NCI-H82 (cell line): ENCODE measurements at regions not wholly inside any gene's neighbourhood (a gene's known extent, or its start where the extent isn't known, plus 50 kb on each side); places are given as distances from the start of the nearest gene placed in this dataset.
"Not testable (repeated sequence)": the region's sequence is repeated elsewhere in the genome, so short reads cannot be mapped to it uniquely, and the experiment has no call there.

Source experiments
- DNase-seq: peaks from one replicate; lab custom pipeline; 2025; lab: John Stamatoyannopoulos, UW

DNA sequence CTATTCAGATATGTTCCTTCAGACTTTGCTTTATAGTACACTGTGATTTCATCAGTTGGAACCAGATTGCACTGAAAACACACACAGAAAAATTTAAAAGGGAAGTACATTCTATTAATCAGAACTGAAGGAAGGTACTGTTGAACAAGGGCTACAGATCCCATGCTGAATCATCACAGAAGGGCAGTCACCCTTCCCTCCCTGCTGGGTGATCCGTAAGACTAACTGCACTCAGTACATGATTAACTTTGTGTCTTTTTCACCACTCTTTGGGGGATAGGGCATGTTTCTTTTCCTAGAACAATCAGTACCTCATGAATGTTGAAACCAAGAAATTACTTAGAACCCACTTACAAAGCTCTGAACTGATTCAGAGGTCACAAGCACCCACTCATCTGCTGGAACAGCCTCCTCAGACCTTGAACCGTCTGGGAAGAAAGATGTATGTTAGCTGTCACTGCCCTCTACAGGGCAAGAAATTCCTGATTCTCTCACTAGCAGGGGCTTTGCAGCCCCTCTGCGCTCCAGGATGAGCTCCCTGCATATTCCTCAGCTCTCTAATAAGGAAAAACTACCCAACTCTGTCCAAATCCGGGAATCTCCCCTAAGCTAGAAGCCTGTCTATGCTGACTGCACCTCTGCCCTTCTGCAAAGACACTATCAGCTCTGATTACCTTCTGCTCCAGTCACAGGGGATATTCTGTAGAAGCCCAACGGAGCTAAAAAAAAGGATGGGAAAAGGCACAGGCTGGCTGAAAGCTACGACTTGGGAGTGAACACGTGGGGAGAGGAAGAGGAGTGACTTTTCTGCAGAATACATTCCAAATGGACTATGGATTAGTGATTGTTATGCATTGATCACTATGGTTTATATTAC lies 51.0 kb downstream of the IARS1 start:
- no peak for DNase-seq

DNA sequence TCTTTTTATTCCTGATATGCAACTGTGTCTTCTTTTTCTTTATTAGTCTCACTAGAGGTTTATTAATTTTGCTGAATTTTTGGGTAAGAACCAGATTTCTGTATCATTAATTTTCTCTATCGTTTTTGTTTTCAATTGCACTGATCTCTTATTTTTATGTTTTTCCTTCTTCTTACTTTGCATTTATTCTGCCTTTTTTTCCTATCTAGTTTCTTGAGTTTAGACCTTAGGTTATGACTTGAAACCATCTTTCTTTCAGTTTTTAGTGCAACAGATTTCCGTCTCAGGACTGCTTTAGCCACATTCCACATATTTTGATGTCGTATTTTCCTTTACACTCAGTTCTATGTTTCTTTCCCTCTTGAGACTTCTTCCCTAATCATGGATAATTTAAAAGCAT lies 56.6 kb downstream of the IARS1 start:
- no peak for DNase-seq

DNA sequence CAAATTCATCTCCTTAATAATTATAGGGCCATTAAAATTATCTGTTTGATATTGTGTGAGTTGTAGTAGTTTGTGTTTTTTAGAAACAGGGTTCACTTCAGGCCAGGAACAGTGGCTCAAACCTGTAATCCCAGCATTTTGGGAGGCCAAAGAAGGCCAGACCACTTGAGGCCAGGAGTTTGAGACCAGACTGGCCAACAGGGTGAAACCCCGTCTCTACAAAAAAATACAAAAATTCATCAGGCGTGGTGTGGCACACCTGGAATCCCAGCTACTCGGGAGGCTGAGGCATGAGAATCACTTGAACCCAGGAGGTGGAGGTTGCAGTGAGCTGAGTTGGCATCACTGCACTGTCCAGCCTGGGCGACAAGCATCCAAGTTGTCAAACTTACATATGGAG lies 57.0 kb downstream of the IARS1 start:
- DNase-seq, result no peak

GRCh38 chr9:92234514-92234913 lies 59.0 kb downstream of the IARS1 start:
- DNase-seq, result no peak

DNA sequence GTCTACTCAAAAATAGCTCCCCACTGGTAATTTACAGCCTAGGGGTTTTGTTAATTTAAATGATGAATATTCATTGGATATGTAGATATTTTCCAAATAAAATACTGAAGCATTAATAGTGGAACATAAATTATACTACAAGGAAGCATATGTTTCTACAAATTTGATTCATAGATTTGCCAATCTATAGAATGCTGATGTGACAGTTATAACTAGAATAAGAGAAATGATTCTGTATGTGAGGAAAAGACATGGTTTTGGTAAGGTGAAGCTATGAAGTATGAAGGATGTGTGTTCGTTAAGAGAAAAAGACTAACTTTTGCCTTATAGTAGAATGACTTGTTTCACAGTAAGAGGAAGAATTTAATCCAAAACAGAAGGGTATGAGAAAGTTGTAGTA lies 61.3 kb downstream of the IARS1 start:
- DNase-seq, result no peak

- DNase-seq, result no peak
Measured at GRCh38 chr9:92228628-92229027, 64.9 kb downstream of the IARS1 start.

- no peak for DNase-seq
Measured at GRCh38 chr9:92224177-92224576, 69.3 kb downstream of the IARS1 start.

DNA sequence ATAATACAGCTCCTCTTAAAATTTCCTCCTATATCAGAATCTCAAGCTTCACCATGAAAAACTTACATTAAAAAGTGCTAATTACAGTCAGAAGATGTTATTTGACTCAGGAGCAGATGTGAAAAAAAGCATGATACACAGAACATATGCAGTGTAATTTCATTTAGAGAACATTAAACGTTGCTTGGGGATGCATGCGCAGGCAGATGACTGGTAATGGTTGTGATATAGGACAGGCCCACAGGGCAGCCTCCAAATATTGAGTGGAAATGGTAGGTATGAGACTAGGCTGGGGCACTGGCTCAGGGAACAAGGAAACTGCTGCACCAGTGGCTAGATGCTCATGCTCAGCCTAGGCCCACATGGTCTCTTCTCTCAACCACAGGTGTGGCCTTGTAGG lies 69.7 kb downstream of the IARS1 start:
- DNase-seq, result no peak

DNA sequence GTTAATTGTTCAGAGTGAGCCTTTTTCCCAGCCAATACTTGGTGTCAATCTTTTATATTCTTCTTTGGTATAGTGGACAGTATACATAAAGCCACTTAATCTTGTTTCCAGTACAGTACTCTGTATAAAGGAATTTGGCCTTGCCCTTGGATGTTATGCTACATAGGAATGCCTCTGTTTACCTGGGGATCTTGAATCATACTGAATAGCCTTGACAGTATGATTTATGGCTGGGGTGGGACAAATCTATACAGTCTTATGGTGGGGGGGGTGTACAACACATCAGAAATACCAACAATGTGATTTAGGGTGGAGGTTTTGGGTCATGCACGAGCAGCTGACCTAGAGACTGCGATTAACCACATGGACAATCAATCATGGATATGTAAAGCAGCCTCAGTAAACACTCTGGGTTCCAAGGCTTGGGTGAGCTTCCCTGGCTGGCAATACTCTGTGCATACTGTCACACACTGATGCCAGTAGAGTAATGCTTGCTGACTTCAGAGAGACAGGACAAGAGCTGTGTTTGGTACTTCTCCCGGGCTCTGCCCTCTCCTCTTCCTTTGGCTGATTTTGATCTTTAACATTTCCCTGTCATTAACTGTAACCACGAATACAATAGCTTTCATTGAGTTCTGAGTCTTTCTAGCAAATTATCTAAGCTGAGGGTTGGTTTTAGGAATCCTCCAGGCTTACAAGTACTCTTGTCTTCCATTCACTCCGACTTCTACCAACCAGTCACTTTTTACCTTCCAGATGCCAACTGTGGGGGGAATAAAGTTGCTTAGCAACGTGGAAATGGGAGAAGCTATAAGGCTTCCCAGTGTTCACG lies 84.6 kb downstream of the IARS1 start:
- DNase-seq, result no peak

GRCh38 chr9:92206488-92206887 lies 87.0 kb downstream of the IARS1 start:
- peak; percentile 22 for DNase-seq

DNA sequence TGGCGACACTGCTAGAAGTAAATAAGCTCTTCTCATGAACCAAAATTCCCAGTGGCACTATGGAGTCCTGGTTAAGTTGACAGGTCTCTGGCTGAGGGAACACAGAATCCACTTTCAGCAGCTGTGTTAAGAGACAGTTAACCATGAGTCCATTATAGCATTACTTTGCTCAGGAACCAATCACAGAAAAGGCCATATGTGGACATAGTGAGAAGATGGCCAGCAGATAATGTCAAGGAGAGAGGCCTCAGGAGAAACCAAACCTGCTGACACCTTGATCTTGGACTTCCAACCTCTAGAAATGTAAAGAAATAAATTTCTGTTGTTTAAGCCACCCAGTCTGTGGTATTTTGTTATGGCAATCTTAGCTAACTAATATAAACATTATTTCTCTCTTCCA lies 88.7 kb upstream of the SPTLC1 start:
- DNase-seq, result peak; percentile 6

DNA sequence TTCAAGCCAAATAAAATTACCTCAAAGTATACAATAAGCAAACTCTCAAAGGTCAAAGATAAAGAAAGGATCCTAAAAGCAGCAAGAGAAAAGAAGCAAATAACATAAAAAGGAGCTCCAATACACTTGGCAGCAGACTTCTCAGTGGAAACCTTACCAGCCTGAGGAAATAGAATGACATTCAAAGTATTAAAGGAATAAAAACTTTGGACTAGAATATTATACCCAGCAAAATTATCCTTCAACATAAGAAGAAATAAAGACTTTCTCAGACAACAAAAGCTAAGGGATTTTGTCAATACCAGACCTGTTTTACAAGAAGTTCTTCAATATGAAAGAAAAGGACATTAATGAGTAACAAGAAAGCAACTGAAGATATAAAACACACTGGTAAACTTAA lies 83.0 kb upstream of the SPTLC1 start:
- DNase-seq, result not testable (repeated sequence)

- no peak for DNase-seq
Measured at GRCh38 chr9:92196909-92197308, 81.7 kb upstream of the SPTLC1 start.

DNA sequence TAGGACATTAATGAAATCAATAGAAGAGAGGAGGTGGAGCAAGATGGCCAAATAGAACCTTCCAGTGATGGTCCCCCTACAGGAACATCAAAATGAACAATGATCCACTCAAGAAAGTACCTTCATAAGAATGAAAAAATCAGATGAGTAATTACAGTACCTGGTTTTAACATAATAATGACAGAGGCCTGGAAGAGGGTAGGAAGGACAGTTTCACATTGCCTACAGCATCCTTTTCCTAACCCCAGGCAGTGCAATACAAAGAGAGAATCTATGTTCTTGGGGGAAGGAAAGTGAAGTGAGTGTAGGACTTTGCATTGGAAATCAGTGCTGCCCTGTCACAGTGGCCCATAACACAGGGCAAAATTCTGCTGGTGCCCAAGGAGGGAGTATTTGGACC lies 81.2 kb upstream of the SPTLC1 start:
- DNase-seq, result no peak

- DNase-seq, result peak; percentile 73
Measured at GRCh38 chr9:92191801-92192200, 76.6 kb upstream of the SPTLC1 start.

DNA sequence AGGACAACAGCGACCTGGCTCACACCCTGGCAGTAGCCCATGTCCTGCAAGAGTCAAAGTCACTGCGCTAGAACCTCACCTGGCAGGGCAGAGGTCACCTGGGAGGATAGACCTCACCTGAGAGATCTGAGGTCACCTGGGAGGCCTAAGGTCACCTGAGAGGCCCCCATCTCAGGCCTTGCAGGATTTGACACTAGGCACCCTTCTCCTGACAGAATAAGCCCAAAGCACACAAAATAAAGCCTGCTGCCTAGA lies 75.2 kb upstream of the SPTLC1 start:
- no peak for DNase-seq

GRCh38 chr9:92189782-92190535 lies 74.7 kb upstream of the SPTLC1 start:
- DNase-seq, result no peak

DNA sequence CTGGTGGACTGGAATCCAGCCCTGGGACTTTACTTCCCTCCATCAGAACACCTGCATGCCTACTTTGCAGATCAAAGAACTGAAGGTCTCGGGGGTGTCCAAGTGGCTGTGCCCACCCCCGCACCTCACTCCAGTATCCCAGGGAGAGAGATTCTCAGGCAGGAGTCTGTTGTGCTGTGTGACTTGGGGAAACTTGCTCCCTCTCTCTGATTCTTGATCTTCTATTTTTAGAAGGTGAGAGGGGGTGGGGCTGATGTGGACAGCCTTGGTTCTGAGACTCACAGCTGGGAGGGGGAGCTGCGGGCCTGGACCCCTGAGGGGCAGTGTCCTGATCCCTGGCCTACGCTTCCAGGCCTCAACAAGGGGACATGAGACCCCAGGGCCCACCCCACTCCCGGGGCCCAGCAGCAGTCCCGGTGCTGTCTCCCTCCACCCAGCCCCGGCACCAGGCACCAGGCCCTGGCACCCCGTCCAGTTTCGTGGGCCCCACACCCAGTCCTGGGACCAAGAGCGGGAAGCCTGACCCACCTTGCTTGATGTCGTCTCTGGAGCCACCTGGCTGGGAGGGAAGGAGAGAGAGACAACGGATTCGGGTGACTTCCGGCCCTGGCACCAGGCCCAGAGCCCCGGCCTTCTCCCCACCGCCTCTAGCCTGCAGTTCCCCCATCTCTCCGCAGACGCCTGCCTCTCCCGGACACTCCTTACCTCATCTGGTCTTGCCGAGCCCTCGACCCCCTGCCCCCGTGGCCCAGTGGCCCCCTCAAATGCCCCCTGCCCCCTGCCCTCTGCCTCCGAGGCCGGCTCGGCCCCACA lies 74.0 kb upstream of the SPTLC1 start:
- DNase-seq, result no peak

GRCh38 chr9:92187989-92188714 lies 72.9 kb upstream of the SPTLC1 start:
- DNase-seq, result no peak

DNA sequence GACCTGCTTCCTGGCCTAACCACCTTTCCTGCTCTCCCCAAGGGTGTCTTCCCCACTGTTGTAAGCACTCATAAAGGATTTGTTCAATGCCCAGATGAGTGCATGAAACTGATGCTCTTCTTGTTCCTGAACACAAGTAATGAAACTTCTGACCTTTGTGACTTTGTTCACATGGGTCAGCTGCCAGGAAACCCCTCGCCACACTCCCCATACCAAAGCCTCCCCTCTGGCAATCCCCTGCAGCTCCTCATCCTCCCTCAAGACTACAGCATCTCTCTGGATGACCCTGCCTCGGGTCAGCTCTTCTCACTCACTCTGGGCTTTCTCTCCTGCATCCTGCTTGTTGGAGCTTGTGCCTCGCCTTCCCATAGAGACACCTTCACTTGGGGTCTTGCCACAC lies 72.2 kb upstream of the SPTLC1 start:
- no peak for DNase-seq

DNA sequence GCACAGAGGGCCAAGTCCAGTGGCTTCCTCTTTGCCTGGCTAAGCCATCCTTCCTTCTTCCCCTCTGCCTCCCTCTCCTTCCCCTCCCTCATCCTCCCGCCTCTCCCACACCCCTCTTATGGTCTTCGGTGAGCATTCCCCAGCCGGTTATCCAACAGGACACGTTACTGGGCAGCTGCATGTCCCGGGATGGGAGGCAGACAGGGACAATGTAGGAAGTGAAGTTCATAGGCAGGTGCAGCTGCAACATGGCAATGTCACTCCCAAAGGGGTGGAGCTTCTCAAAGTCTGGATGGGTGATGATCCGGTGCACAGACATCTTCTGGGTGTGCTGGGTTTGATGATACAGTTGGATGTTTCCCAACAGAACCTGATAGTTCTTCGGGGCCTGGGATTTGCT lies 71.4 kb upstream of the SPTLC1 start:
- no peak for DNase-seq
